ENCODE measurements at regions not wholly inside any gene's neighbourhood (a gene's known extent, or its start where the extent isn't known, plus 50 kb on each side); places are given as distances from the start of the nearest gene placed in this dataset.

DNA sequence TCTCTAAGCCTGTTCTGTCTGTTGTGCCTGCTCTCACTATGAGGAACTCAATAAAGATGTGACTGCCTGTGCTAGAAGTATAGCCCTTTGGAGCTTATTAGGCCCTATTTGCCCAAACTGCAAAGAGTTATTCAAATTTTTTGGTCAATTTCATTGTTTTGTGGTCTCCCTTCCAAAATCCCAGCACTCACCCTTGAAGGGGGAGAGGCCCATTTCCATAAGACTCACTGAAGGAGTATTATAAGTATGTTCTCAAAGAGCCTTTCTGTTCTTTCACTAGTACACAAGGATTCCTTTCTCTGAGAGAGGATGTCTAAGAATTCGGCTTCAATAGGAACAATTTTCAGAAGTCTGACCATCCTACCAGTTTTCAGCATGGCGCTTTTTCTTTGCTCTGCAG lies 641.9 kb upstream of the REG3G start:
- no peak overlapping the region for H2AK5ac ChIP-seq (ENCODE audit: low read depth, low read length)
- H4K8ac ChIP-seq (ENCODE audit: low read depth in 2 of 2, low read length in 2 of 2), result no peak overlapping the region
- H3K23ac ChIP-seq (ENCODE audit: low read depth, low read length), result no peak overlapping the region
- POLR2A ChIA-PET (ENCODE audit: unreplicated experiment), result no interaction called here
- H3K27me3 ChIP-seq (ENCODE audit: control insufficient read depth, insufficient read depth, low read length), result no peaks in the 10 kb centered on the region
- no peak overlapping the region for H2AFZ ChIP-seq (replicated peaks; ENCODE audit: low read length, poor library complexity)
- no peak overlapping the region for H2BK120ac ChIP-seq (ENCODE audit: low read depth, low read length)
- H3K79me1 ChIP-seq (ENCODE audit: low read depth in 1 of 2, low read length in 2 of 2), result no peaks in the 10 kb centered on the region
- TF ChIP-seq BHLHE40 (IDR thresholded peaks at IDR 0.05; ENCODE audit: low read depth, low read length) (no peak), POLR2A (IDR thresholded peaks at IDR 0.05; ENCODE audit: low read depth, low read length) (no peak), CHD1 (IDR thresholded peaks at IDR 0.05; ENCODE audit: low read depth, low read length) (no peak), CEBPB (IDR thresholded peaks at IDR 0.05; ENCODE audit: low read depth, low read length) (no peak), RFX5 (IDR thresholded peaks at IDR 0.05; ENCODE audit: low read depth, low read length) (no peak), MAZ (IDR thresholded peaks at IDR 0.05; ENCODE audit: borderline replicate concordance, low read depth, low read length) (no peak), MXI1 (IDR thresholded peaks at IDR 0.05; ENCODE audit: borderline replicate concordance, low read depth, low read length) (no peak)
- dilution Hi-C loops (cut with HindIII; ENCODE audit: low sequenced_read_pairs, unreplicated experiment), result no loop called here
- intact Hi-C loops (cut with micrococcal nuclease), result no loop called here
- H3K9ac ChIP-seq (ENCODE audit: low read depth, low read length), result no peak overlapping the region
- BruUV-seq (replicated peaks), result no TSS peak
- H3K4me3 ChIP-seq (ENCODE audit: insufficient read depth, low read depth, low read length), result no peak overlapping the region
- H2AK9ac ChIP-seq (replicated peaks; ENCODE audit: low read depth, low read length, poor library complexity), result no peak overlapping the region
- no peak overlapping the region for H3K14ac ChIP-seq (replicated peaks; ENCODE audit: low read depth, low read length)
- no peaks in the 10 kb centered on the region for H3K9me1 ChIP-seq (ENCODE audit: insufficient read depth, low read length)
- no CpG with 5 or more reads among the region's 2 CpGs for WGBS, 2 experiments (ENCODE audit: extremely low coverage in 2 of 2, insufficient read length in 1 of 2)
- H3K18ac ChIP-seq (ENCODE audit: low read depth, low read length), result no peak overlapping the region
- no peak overlapping the region for H2BK15ac ChIP-seq (ENCODE audit: low read depth, low read length)
- no peak overlapping the region for H3K56ac ChIP-seq (ENCODE audit: extremely low read depth, insufficient read depth, low read length)
- no peaks in the 10 kb centered on the region for H3K9me3 ChIP-seq (ENCODE audit: control insufficient read depth, insufficient read depth, low read length)
- H3K4me2 ChIP-seq (ENCODE audit: low read depth, low read length), result no peak overlapping the region
- H4K20me1 ChIP-seq (ENCODE audit: insufficient read depth, low read length), result no peaks in the 10 kb centered on the region
- H3K4me1 ChIP-seq (ENCODE audit: control insufficient read depth, insufficient read depth, low read length), result no peaks in the 10 kb centered on the region
- in situ Hi-C loops (cut with MboI; ENCODE audit: low sequenced_read_pairs), result no loop called here
- H3K36me3 ChIP-seq (ENCODE audit: control insufficient read depth, insufficient read depth, low read length), result no peaks in the 10 kb centered on the region
- no peak for ATAC-seq (ENCODE audit: low read depth)
- H3K27ac ChIP-seq (ENCODE audit: insufficient read depth, low read length), result no peak overlapping the region
- no peak overlapping the region for H3K4ac ChIP-seq (ENCODE audit: low read depth, low read length)
- H4K5ac ChIP-seq (ENCODE audit: low read depth, low read length), result no peak overlapping the region
- no peak overlapping the region for H2BK5ac ChIP-seq (ENCODE audit: low read depth, low read length, poor library complexity, severe bottlenecking)
- DNase-seq, result no peak
- CTCF ChIA-PET, result no interaction called here
- H4K91ac ChIP-seq (ENCODE audit: insufficient read depth, low read depth, low read length), result no peak overlapping the region
- H2BK20ac ChIP-seq (ENCODE audit: low read depth, low read length), result no peak overlapping the region

All from IMR-90 (cell line).